SK-N-SH treated with all-trans-retinoic acid at 6 μM for 48 hours (cell line): ENCODE measurements at regions not wholly inside any gene's neighbourhood (a gene's known extent, or its start where the extent isn't known, plus 50 kb on each side); places are given as distances from the start of the nearest gene placed in this dataset.

ENCODE experiments used
- ARNTL ChIP-seq: fragments of 450-650 bp; formaldehyde crosslinking; IDR thresholded peaks from 2 replicates; pipeline ENCODE4 v1.5.0; 2020; ENCODE audit warnings: low read depth, mild to moderate bottlenecking, moderate library complexity, borderline replicate concordance
- CSDC2 ChIP-seq: fragments of 250-450 bp; sonication (Bioruptor Pico); IDR thresholded peaks from 2 replicates; pipeline ENCODE4 v1.5.0; 2020; ENCODE audit warnings: mild to moderate bottlenecking, moderate library complexity
- CSRNP3 ChIP-seq: fragments of 250-450 bp; sonication (Bioruptor Pico); IDR thresholded peaks from 2 replicates; pipeline ENCODE4 v1.5.1; 2021; ENCODE audit warnings: mild to moderate bottlenecking, moderate library complexity
- OSR1 ChIP-seq: fragments of 250-450 bp; sonication (Bioruptor Pico); IDR thresholded peaks from 2 replicates; pipeline ENCODE4 v1.8.0; 2022; ENCODE audit warnings: moderate library complexity, mild to moderate bottlenecking, inconsistent platforms
- PPARA ChIP-seq: fragments of 250-450 bp; sonication (Bioruptor Pico); IDR thresholded peaks from 2 replicates; pipeline ENCODE4 v1.5.0; 2020; ENCODE audit warnings: mild to moderate bottlenecking, borderline replicate concordance
- SNAI2 ChIP-seq: fragments of 250-450 bp; sonication (Bioruptor Pico); IDR thresholded peaks from 2 replicates; pipeline ENCODE4 v1.5.0; 2020; ENCODE audit warnings: mild to moderate bottlenecking, moderate library complexity
- TSHZ2 ChIP-seq: fragments of 250-450 bp; sonication (Bioruptor Pico); IDR thresholded peaks from 2 replicates; pipeline ENCODE4 v1.5.0; 2020; ENCODE audit warnings: mild to moderate bottlenecking, moderate library complexity
- ZFP30 ChIP-seq: fragments of 450-650 bp; formaldehyde crosslinking; IDR thresholded peaks from 2 replicates; pipeline ENCODE4 v1.5.0; 2022; ENCODE audit warnings: mild to moderate bottlenecking, moderate library complexity

- TF ChIP-seq ARNTL (CRISPR knock-in tag) (no peak), TSHZ2 (CRISPR knock-in tag) (no peak), CSRNP3 (no peak), ZFP30 (CRISPR knock-in tag) (no peak), SNAI2 (no peak), OSR1 (CRISPR knock-in tag) (no peak), PPARA (CRISPR knock-in tag) (no peak), CSDC2 (CRISPR knock-in tag) (no peak)
These were observed 481.0 kb upstream of the PTGER4 start for GRCh38 chr5:40198736-40199135.
